Stimulated activated CD8-positive, alpha-beta memory T cell treated with anti-CD3 and anti-CD28 coated beads, Interleukin-4, amount 100 ng/mL, for 48 hours (primary cell): ENCODE measurements at regions not wholly inside any gene's neighbourhood (a gene's known extent, or its start where the extent isn't known, plus 50 kb on each side); places are given as distances from the start of the nearest gene placed in this dataset.

Source experiments
- DNase-seq: peaks from one replicate; pipeline ENCODE4 v3.0.0-alpha.2; 2020

GRCh38 chr1:227449741-227450441 is 113.5 kb upstream of the ZNF678 start:
- no peak for DNase-seq

GRCh38 chr1:227449051-227449450 is 114.3 kb upstream of the ZNF678 start:
- peak; percentile 48 for DNase-seq

GRCh38 chr1:227447531-227447990 is 115.8 kb upstream of the ZNF678 start:
- no peak for DNase-seq

GRCh38 chr1:227445746-227446145 is 117.6 kb upstream of the ZNF678 start:
- DNase-seq = no peak

- no peak for DNase-seq
Observed at GRCh38 chr1:227445092-227445674, 118.2 kb upstream of the ZNF678 start.

GRCh38 chr1:227440182-227440581 is 121.9 kb upstream of the CDC42BPA start:
- DNase-seq = no peak

GRCh38 chr1:227437495-227438008 is 119.3 kb upstream of the CDC42BPA start:
- no peak for DNase-seq

GRCh38 chr1:227434808-227435444 is 116.6 kb upstream of the CDC42BPA start:
- DNase-seq = no peak

GRCh38 chr1:227433663-227434341 is 115.5 kb upstream of the CDC42BPA start:
- no peak for DNase-seq

GRCh38 chr1:227432981-227433380 is 114.7 kb upstream of the CDC42BPA start:
- DNase-seq = no peak

- DNase-seq = no peak
Observed at GRCh38 chr1:227432181-227432535, 113.9 kb upstream of the CDC42BPA start.

GRCh38 chr1:227429447-227430359 is 111.4 kb upstream of the CDC42BPA start:
- no peak for DNase-seq

- no peak for DNase-seq
Observed at GRCh38 chr1:227428803-227429202, 110.5 kb upstream of the CDC42BPA start.

- no peak for DNase-seq
Observed at GRCh38 chr1:227427411-227427810, 109.1 kb upstream of the CDC42BPA start.

GRCh38 chr1:227424953-227425352 is 106.7 kb upstream of the CDC42BPA start:
- DNase-seq = no peak

GRCh38 chr1:227424159-227424680 is 105.9 kb upstream of the CDC42BPA start:
- no peak for DNase-seq

- no peak for DNase-seq
Observed at GRCh38 chr1:227422581-227422980, 104.3 kb upstream of the CDC42BPA start.

- no peak for DNase-seq
Observed at GRCh38 chr1:227420147-227420546, 101.9 kb upstream of the CDC42BPA start.

GRCh38 chr1:227417756-227418480 is 99.6 kb upstream of the CDC42BPA start:
- DNase-seq = no peak

GRCh38 chr1:227416156-227416830 is 98.0 kb upstream of the CDC42BPA start:
- DNase-seq = no peak
